ENCODE measurements at regions not wholly inside any gene's neighbourhood (a gene's known extent, or its start where the extent isn't known, plus 50 kb on each side); places are given as distances from the start of the nearest gene placed in this dataset.

GRCh38 chr2:147709655-147710054 is 135.2 kb upstream of the ACVR2A start:
- DNase-seq = no peak

DNA sequence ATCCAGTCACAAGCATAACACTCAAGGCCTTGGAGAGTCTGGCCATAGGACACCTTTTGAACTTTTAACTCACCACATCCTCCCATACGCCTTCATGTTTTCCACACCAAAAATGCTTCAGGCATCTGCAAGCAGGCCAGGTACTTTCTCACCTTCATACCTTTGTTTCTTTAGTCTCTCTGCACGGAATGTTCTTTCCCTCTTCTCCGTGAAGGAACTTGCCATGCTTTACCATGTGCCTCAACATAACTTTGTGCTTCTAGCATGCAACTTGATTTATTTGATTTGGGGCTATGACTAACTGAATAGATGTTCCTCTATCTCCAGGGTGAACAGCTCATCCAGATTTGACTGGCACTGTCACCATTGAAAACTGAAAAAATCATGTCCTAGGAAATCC is 141.7 kb upstream of the ACVR2A start:
- DNase-seq = no peak

GRCh38 chr2:147698166-147698565 is 146.7 kb upstream of the ACVR2A start:
- no peak for DNase-seq

DNA sequence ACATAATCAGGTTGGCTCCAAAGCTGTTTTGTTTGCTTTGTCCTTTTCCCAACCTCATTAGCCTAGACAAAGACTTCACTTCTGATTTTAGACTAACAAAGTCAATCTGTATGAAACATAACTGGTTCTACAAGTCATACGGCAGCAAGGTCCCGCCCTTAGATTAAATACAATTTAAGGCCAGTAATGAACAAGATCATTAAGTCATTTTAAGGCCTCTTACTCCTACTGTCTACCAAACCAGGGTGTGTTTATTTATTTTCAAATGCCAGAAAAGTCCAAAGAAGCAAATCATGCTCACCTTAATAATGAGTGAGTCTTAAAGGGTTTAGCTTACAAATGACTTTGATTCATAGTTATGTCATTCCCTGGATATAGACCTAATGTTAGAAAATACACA is 148.4 kb upstream of the ACVR2A start:
- DNase-seq = no peak

DNA sequence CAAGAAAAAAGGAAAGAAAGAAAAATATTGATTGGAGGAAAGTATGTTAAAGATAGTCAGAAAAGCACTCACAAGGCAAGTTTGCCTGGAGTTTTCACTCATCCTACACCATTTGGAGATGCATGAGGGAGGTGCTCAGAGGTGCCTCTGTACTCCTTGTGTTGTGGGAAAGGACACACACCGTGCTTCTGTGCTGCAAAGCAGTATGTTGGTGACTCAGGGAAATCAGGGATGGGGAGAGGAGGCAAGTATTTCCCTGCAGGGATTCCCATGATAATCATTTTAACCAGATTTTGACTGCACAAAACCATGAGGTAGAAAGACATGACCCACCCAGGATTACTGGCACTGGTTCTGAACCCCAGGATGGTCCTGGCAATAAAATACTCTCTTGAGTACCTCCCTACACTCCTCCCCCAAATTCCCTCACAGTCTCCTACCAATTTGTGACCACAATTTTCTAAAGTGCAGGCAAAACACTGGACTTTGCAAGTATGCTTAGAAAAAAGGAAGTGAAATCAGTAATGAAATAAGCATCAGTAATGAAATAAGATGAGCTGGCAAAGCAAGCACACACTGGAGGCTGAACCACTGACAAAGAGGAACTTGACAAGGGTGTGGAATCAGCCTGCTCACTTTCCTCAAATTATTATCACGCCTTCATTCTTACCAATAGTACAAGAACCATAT is 155.5 kb upstream of the ACVR2A start:
- no peak for DNase-seq

DNA sequence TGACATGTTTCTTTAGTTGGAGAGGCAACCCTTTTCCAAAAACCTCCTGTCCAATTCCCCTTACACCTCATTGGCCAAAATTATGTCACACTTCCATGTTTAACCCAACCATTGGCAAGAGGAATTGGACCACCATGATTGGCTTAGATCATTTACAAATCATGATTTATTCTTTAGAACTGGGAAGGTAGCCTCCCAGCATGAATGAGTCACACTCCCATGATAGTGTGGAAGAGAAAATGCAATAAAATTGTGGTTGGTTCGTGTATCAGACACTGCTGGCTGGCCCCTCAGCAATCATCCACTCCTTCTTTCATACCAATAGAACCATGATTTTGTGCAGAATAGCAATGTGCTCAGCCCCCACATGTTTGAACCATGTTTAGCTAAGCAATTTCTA is 156.6 kb upstream of the ACVR2A start:
- no peak for DNase-seq

GRCh38 chr2:147686365-147686764 is 158.5 kb upstream of the ACVR2A start:
- no peak for DNase-seq

- DNase-seq = no peak
These were observed 159.9 kb upstream of the ACVR2A start for GRCh38 chr2:147684903-147685302.

DNA sequence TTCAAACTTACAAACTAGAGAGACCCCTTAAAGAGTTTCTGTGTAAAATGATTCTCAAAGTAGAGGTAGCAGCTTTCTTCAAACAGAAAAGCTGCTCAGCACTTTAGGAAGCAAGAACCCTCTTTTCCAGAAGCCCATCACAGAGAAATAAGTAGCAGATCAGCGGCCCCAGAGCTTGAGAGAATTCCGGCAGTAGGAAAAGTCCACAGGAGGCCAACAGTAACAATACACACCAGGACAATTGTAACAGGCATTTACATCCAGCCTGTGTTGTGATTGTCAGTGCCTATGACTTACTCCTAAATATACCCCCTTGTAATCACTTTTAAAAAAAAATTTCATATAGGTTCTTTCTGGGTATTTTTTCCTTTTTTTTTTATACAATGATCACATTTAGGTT is 161.4 kb upstream of the ACVR2A start:
- no peak for DNase-seq

- DNase-seq = no peak
These were observed 163.7 kb upstream of the ACVR2A start for GRCh38 chr2:147681093-147681492.

- no peak for DNase-seq
These were observed 164.8 kb upstream of the ACVR2A start for GRCh38 chr2:147679955-147680531.

DNA sequence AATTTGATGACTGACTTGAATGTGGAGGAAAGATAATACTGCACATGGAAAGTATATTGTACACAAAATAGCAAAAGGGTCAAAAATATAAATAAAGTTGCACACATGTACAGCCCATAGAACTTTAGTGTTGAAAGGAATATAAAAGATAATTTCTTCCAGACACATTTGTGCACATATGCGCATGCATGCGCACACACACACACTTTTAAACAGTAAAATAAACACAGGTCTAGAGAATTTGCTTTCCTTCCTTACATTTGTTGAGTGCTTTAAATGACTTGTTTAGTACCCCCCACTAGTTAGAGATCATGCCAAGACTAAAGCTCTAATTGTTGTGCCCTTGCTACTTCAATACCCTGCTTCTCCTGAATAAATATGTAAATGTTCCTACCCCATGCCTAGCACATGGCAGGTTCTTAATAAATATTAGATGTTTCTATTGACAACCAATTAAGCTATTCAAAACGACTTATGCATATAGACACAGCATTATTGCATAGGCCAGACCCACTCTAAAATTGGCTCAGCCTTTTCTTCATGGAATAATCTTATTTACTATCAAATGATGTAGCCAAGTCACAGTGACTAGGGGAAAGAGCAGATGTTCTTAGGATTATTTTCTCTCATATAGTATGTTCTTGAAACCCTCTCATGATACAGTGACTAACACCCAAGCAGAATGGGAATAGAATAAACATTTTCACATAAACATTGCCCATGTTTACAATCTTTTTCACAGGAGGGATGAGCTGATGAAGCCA is 165.5 kb upstream of the ACVR2A start:
- no peak for DNase-seq

- DNase-seq = no peak
These were observed 179.7 kb upstream of the ACVR2A start for GRCh38 chr2:147665105-147665504.

DNA sequence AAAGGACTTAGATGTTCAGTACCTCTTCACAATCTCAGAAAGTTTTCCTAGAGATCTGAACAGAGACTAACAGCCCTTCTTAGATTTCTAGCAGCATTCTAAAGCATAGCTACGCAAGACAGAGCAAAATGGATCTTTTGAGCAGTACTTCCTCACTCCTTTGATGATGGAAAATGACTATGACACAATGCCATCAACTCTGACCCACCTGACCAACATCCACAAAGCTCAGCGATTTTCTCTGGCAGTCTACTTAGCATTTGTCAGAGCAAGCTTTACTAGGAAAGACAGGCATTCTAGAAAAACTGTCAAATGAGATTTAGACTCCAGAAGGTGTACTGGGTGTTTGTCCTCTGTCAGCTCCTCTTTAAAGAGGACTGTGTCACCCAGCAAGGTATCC is 180.9 kb upstream of the ACVR2A start:
- DNase-seq = no peak

DNA sequence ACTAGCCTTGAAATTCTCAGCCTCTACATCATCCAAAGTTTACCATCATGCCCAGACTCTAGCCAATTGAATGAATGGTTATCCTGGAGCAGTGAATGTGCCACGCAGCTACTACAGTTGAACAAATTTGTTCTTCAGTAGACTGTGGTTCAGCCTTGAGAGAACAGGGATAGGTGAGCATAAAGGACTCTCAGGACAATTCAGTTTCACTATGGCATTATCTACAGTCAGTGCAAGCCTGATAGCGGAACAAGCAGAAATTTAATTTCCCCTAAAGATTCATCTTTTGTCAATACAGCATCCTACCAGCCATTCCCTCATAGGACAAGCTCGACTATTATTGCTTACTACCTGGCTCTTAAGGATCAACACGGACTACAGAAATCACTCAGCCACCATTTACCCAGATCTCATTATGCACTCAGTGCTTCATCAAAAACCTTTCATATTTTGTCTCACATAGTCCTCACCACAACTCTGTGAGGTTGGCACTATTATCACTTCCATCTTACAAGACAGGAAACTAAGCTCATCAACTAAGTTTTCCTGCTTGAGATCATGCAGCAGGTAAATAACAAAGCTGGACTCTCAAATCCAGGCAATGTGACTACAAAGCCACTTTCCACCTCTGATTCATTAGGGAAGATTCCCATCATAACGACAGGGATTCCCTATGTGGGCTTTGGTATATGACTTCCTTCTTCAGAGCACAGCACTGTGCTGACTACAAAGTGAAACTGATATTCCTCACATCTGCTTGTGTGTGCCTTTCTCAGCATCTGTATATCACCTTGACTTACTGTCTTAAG is 181.5 kb upstream of the ACVR2A start:
- DNase-seq = no peak

GRCh38 chr2:147662221-147662620 is 182.6 kb upstream of the ACVR2A start:
- DNase-seq = no peak

- DNase-seq = no peak
These were observed 184.1 kb upstream of the ACVR2A start for GRCh38 chr2:147660680-147661079.

- no peak for DNase-seq
These were observed 185.8 kb upstream of the ACVR2A start for GRCh38 chr2:147659051-147659450.

GRCh38 chr2:147657086-147658000 is 187.5 kb upstream of the ACVR2A start:
- DNase-seq = no peak

DNA sequence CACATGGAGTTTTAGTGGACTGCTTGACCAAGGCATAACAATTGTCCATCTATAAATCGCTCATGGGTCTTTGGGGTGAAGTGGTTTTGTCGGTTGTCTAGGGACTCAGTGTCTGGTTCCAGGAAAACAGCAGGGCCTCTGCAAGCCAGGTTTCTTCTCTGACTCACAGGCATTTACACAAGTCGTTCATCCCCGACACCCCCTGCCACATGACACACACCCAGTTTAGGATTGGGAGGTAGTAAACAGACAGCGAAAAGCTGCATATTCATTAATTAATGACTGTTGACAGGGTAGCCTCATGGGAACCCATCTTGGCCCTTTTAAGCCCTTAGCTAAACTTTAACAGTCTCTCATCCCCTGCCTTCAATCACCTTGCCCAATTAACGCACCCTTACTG is 194.8 kb upstream of the ACVR2A start:
- DNase-seq = no peak

DNA sequence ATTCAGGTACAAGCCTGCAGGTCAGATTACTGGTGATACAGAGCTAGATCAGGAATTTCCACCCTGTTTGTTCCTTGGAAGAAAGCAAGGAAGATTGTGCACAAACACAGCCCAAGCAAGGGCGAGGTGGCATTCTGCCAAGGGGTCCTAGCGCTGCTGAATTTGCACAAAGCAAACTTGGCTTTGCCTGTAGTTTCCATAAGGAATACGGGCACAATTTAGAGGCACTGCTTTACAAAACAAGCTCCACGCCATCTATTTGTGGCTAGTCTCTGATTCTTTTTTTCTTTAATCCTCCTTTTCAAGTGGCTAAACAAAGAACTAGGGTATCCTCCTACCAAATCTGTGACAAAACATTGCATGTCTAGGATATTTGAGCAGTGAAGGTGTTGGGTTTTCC is 195.5 kb upstream of the ACVR2A start:
- no peak for DNase-seq

GRCh38 chr2:147648471-147648870 is 196.4 kb upstream of the ACVR2A start:
- no peak for DNase-seq

All from femur (tissue), 1 donor.